ENCODE measurements at regions not wholly inside any gene's neighbourhood (a gene's known extent, or its start where the extent isn't known, plus 50 kb on each side); places are given as distances from the start of the nearest gene placed in this dataset.

DNA sequence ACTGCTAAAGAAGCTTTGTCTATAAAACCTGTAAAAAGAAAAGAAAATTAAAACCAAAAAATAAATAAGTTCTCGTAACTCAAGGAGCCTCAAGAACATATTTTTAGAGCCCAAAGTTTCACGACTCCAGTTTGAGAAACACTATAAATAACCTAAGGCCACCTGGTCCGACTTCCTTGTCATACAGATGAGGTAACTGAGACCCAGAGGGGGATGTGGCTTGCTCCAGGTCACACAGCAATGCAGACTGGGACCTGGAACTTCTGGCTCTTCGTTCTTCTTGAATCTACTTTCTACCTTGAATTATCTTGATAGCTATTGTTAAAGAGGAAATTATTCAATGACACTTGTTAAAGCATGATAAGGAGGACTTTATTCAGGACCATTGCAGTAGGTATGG lies 514.8 kb downstream of the CDK5RAP2 start:
- TF ChIP-seq ZBTB21 (tag by site-specific recombination; IDR thresholded peaks at IDR 0.05) (no peak), SCRT1 (tag by site-specific recombination; IDR thresholded peaks at IDR 0.05; ENCODE audit: borderline replicate concordance) (no peak), ZNF138 (tag by site-specific recombination; IDR thresholded peaks at IDR 0.05; ENCODE audit: borderline replicate concordance) (no peak)
- TF ChIP-seq, protein P1, sequence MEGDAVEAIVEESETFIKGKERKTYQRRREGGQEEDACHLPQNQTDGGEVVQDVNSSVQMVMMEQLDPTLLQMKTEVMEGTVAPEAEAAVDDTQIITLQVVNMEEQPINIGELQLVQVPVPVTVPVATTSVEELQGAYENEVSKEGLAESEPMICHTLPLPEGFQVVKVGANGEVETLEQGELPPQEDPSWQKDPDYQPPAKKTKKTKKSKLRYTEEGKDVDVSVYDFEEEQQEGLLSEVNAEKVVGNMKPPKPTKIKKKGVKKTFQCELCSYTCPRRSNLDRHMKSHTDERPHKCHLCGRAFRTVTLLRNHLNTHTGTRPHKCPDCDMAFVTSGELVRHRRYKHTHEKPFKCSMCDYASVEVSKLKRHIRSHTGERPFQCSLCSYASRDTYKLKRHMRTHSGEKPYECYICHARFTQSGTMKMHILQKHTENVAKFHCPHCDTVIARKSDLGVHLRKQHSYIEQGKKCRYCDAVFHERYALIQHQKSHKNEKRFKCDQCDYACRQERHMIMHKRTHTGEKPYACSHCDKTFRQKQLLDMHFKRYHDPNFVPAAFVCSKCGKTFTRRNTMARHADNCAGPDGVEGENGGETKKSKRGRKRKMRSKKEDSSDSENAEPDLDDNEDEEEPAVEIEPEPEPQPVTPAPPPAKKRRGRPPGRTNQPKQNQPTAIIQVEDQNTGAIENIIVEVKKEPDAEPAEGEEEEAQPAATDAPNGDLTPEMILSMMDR (tag by site-specific recombination; IDR thresholded peaks at IDR 0.05), result no peak

Measured in HEK293 (cell line).